ENCODE measurements at regions not wholly inside any gene's neighbourhood (a gene's known extent, or its start where the extent isn't known, plus 50 kb on each side); places are given as distances from the start of the nearest gene placed in this dataset.

GRCh38 chr3:193928354-193929209 is 207.4 kb upstream of the HES1 start:
- no peak for DNase-seq (ENCODE audit: low read depth)
- TF ChIP-seq CTCF (conservative IDR thresholded peaks at IDR 0.05; ENCODE audit: control insufficient read depth, insufficient read depth, low read depth, low read length): no peak
- H3K4me3 ChIP-seq (ENCODE audit: control insufficient read depth, low read depth, low read length): no peak overlapping the region

- H3K4me3 ChIP-seq (ENCODE audit: control insufficient read depth, low read depth, low read length): no peak overlapping the region
- DNase-seq (ENCODE audit: low read depth): no peak
- no peak for TF ChIP-seq CTCF (conservative IDR thresholded peaks at IDR 0.05; ENCODE audit: control insufficient read depth, insufficient read depth, low read depth, low read length)
Observed at GRCh38 chr3:193929373-193929772, 206.6 kb upstream of the HES1 start.

GRCh38 chr3:193929921-193930646 is 205.9 kb upstream of the HES1 start:
- TF ChIP-seq CTCF (conservative IDR thresholded peaks at IDR 0.05; ENCODE audit: control insufficient read depth, insufficient read depth, low read depth, low read length): no peak
- H3K4me3 ChIP-seq (ENCODE audit: control insufficient read depth, low read depth, low read length): no peak overlapping the region
- DNase-seq (ENCODE audit: low read depth): no peak

DNA sequence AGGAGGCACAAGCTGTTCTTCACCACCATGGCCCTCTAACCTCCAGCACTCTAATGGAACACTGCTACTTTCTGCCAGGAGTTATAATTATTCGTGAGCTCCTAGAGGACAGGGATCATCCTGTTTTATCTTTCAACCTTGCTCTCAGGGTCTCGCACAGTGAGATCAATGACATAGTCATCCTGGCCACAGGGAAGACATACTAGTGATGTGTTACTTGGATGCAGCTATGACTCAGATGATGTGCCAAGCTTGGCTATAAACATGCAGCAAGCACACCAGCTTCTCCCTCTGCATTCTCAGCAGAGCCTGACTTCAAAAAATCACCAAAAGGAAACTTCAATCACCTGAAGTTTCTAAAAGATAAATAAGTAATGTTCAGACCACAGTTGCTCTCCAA is 203.8 kb upstream of the HES1 start:
- peak; percentile 18 for DNase-seq (ENCODE audit: low read depth)
- no peak for TF ChIP-seq CTCF (conservative IDR thresholded peaks at IDR 0.05; ENCODE audit: control insufficient read depth, insufficient read depth, low read depth, low read length)
- no peak overlapping the region for H3K4me3 ChIP-seq (ENCODE audit: control insufficient read depth, low read depth, low read length)

DNA sequence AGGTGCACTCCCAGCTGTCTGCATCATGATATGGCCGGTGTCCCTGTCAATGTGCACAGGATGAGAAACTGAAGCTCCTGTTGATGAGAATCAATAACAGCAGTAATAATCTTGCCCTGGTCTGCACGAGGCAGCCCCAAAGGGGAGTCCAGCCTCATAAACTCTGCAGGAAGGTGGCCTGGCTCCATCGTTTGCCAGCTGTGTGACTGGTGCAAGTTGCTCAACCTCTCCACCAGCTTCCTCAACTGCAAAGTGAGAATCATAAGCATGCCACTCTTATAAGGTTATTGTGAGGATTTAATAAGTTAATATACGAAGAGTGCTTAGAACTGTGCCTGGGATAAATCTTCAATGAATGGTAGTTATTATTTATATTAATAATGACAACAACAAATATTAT is 203.4 kb upstream of the HES1 start:
- DNase-seq (ENCODE audit: low read depth): no peak
- no peak for TF ChIP-seq CTCF (conservative IDR thresholded peaks at IDR 0.05; ENCODE audit: control insufficient read depth, insufficient read depth, low read depth, low read length)
- H3K4me3 ChIP-seq (ENCODE audit: control insufficient read depth, low read depth, low read length): no peak overlapping the region

DNA sequence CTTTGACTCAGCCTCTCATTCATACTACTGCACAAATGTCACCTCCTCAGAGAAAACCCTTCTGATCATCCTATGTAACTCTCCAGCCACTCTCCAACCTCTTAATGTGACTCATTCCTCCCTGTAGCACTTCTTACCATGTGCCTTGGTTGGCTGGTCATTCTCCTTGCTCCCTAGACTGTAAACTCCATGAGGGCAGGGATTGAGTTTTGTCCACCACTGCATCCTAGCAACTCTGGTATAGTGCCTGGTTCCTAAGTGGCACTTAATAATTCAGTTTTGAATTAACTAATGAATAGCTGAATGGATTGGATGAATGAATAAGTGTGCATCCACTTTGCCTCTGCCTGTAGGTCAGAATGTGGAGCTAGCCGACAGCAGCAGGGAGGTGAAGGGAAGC is 202.5 kb upstream of the HES1 start:
- TF ChIP-seq CTCF (conservative IDR thresholded peaks at IDR 0.05; ENCODE audit: control insufficient read depth, insufficient read depth, low read depth, low read length): no peak
- H3K4me3 ChIP-seq (ENCODE audit: control insufficient read depth, low read depth, low read length): no peak overlapping the region

More for the DNA sequence above, 202.5 kb upstream of the HES1 start:
- DNase-seq (ENCODE audit: low read depth): no peak

All from fibroblast of mammary gland (primary cell).